H1 (cell line): ENCODE measurements at regions not wholly inside any gene's neighbourhood (a gene's known extent, or its start where the extent isn't known, plus 50 kb on each side); places are given as distances from the start of the nearest gene placed in this dataset.

ENCODE experiments used
- CTCF ChIA-PET: fragments of 300-600 bp; sonication (Branson Sonifier 250); formaldehyde crosslinking; loops from one replicate; lab custom pipeline; 2021; ENCODE audit not compliant: partially characterized antibody; lab: Charles Lee
- POLR2A ChIA-PET: fragments of 300-600 bp; sonication (Branson Sonifier 250); formaldehyde crosslinking; loops from one replicate; lab custom pipeline; 2021; ENCODE audit warnings: inconsistent platforms; ENCODE audit not compliant: partially characterized antibody; lab: Charles Lee
- DNase-seq, 2 experiments: peaks; one replicate each; pipeline versions ENCODE4 v3.0.0 to v3.0.0-alpha.2; 2010 to 2022; ENCODE audit warnings: low spot score in 2 of 2, low read depth in 1 of 2, mixed read lengths in 1 of 2
- FAIRE-seq: peaks from 2 replicates; lab custom pipeline; 2011; peaks lifted over from hg19 to GRCh38; lab: Jason Lieb, UNC
- H2AFZ ChIP-seq: 2 replicates; pipeline ENCODE4 v1.8.1; 2012; ENCODE audit warnings: low read length, inconsistent platforms
- H2AK5ac ChIP-seq: 2 replicates; pipeline ENCODE4 v1.6.1; 2013; ENCODE audit warnings: low read depth, low read length
- H2BK120ac ChIP-seq: replicated peaks from 2 replicates; pipeline ENCODE3; 2013; ENCODE audit warnings: low read depth, low read length, inconsistent platforms
- H2BK12ac ChIP-seq: 2 replicates; pipeline ENCODE4 v1.6.1; 2013; ENCODE audit warnings: low read depth, low read length
- H2BK15ac ChIP-seq: 2 replicates; pipeline ENCODE4 v1.6.1; 2013; ENCODE audit warnings: low read length
- H2BK20ac ChIP-seq: 2 replicates; pipeline ENCODE4 v1.6.1; 2013; ENCODE audit warnings: low read length
- H2BK5ac ChIP-seq: 2 replicates; pipeline ENCODE4 v1.6.1; 2013; ENCODE audit warnings: low read depth, low read length
- H3K14ac ChIP-seq: 2 replicates; pipeline ENCODE4 v1.6.1; 2013; ENCODE audit warnings: inconsistent platforms; ENCODE audit not compliant: insufficient read length
- H3K18ac ChIP-seq: 2 replicates; pipeline ENCODE4 v1.6.1; 2013; ENCODE audit warnings: low read length; ENCODE audit errors: extremely low read depth
- H3K23ac ChIP-seq: 2 replicates; pipeline ENCODE4 v1.6.1; 2013; ENCODE audit warnings: inconsistent platforms; ENCODE audit not compliant: insufficient read length
- H3K23me2 ChIP-seq: 2 replicates; pipeline ENCODE4 v1.6.1; 2013; ENCODE audit warnings: low read depth, low read length
- H3K27ac ChIP-seq: 2 replicates; pipeline ENCODE4 v1.6.1; 2011; ENCODE audit warnings: low read depth, low read length, inconsistent platforms
- H3K27me3 ChIP-seq, 4 experiments: replicated peaks in 1 of 4; 1 replicate in 1 of 4; 2 replicates in 3 of 4; pipeline versions ENCODE4 v1.6.1 to v1.8.1; 2011 to 2013; ENCODE audit warnings: low read length in 3 of 4, mild to moderate bottlenecking in 3 of 4, inconsistent platforms in 2 of 4, mixed read lengths in 2 of 4, moderate library complexity in 1 of 4; ENCODE audit not compliant: control insufficient read depth in 3 of 4, insufficient read depth in 3 of 4; ENCODE audit errors: extremely low read depth in 1 of 4
- H3K36me3 ChIP-seq, 4 experiments: 2 replicates each; pipeline versions ENCODE4 v1.6.1 to v1.8.1; 2011 to 2013; ENCODE audit warnings: mild to moderate bottlenecking in 4 of 4, low read length in 3 of 4, moderate library complexity in 2 of 4, control low read depth in 1 of 4, inconsistent platforms in 1 of 4; ENCODE audit not compliant: insufficient read depth in 4 of 4, control insufficient read depth in 2 of 4
- H3K4ac ChIP-seq: replicated peaks from 2 replicates; pipeline ENCODE3; 2013; ENCODE audit warnings: low read length, low read depth, mixed read lengths, inconsistent platforms; ENCODE audit not compliant: insufficient read length
- H3K4me1 ChIP-seq, 4 experiments: replicated peaks in 1 of 4; 1 replicate in 1 of 4; 2 replicates in 3 of 4; pipeline versions ENCODE4 v1.6.1 to v1.8.1; 2011 to 2013; ENCODE audit warnings: low read length in 3 of 4, inconsistent platforms in 2 of 4, mixed read lengths in 1 of 4; ENCODE audit not compliant: insufficient read depth in 4 of 4, control insufficient read depth in 3 of 4
- H3K4me2 ChIP-seq, 2 experiments: 2 replicates each; pipeline versions ENCODE4 v1.6.1 to v1.8.1; 2011 to 2013; ENCODE audit warnings: low read depth in 2 of 2, low read length in 2 of 2, control low read depth in 1 of 2, inconsistent platforms in 1 of 2, mild to moderate bottlenecking in 1 of 2; ENCODE audit not compliant: insufficient read depth in 1 of 2
- H3K4me3 ChIP-seq, 4 experiments: fragments of 200-600, 300-600 bp in 1 of 4; sonication (generic), shearing (Covaris generic), sonication (Bioruptor Twin) in 1 of 4; 2 replicates each; pipeline versions ENCODE4 v1.5.1 to v1.8.1; 2011 to 2016; ENCODE audit warnings: low read length in 4 of 4, low read depth in 3 of 4, control low read depth in 2 of 4, inconsistent platforms in 2 of 4, mild to moderate bottlenecking in 2 of 4, mixed read lengths in 1 of 4, moderate library complexity in 1 of 4; ENCODE audit not compliant: insufficient read depth in 2 of 4; ENCODE audit errors: extremely low read depth in 1 of 4
- H3K56ac ChIP-seq: replicated peaks from 2 replicates; pipeline ENCODE3; 2013; ENCODE audit warnings: low read depth, mild to moderate bottlenecking, mixed read lengths, low read length, inconsistent platforms; ENCODE audit not compliant: insufficient read length
- H3K79me1 ChIP-seq: 2 replicates; pipeline ENCODE4 v1.6.1; 2013; ENCODE audit warnings: low read depth, low read length, control low read depth
- H3K79me2 ChIP-seq, 2 experiments: 2 replicates each; pipeline versions ENCODE4 v1.6.1 to v1.8.1; 2012 to 2013; ENCODE audit warnings: low read length in 2 of 2, mild to moderate bottlenecking in 2 of 2, inconsistent platforms in 1 of 2; ENCODE audit not compliant: insufficient read depth in 2 of 2, control insufficient read depth in 1 of 2
- H3K9ac ChIP-seq, 4 experiments: replicated peaks in 1 of 4; 1 replicate in 1 of 4; 2 replicates in 3 of 4; pipeline versions ENCODE4 v1.6.1 to v1.8.1; 2011 to 2013; ENCODE audit warnings: low read depth in 3 of 4, low read length in 3 of 4, control low read depth in 2 of 4, mild to moderate bottlenecking in 2 of 4, moderate library complexity in 2 of 4, inconsistent platforms in 1 of 4; ENCODE audit errors: extremely low read depth in 1 of 4
- H3K9me3 ChIP-seq, 2 experiments: 2 replicates each; pipeline versions ENCODE4 v1.6.1 to v1.8.1; 2012 to 2013; ENCODE audit warnings: mild to moderate bottlenecking in 2 of 2, moderate library complexity in 2 of 2, control low read depth in 1 of 2, inconsistent platforms in 1 of 2, low read depth in 1 of 2, low read length in 1 of 2, mixed read lengths in 1 of 2; ENCODE audit not compliant: insufficient read depth in 2 of 2
- H4K20me1 ChIP-seq, 2 experiments: replicated peaks in 1 of 2; 2 replicates each; pipeline versions ENCODE3 to v1.8.1; 2011 to 2013; ENCODE audit warnings: inconsistent platforms in 2 of 2, low read length in 2 of 2, mild to moderate bottlenecking in 1 of 2; ENCODE audit not compliant: insufficient read depth in 2 of 2, control insufficient read depth in 1 of 2
- H4K5ac ChIP-seq: 2 replicates; pipeline ENCODE4 v1.6.1; 2013; ENCODE audit warnings: low read length, low read depth, mixed read lengths, inconsistent platforms; ENCODE audit not compliant: insufficient read length
- H4K8ac ChIP-seq: 2 replicates; pipeline ENCODE4 v1.8.0; 2013; ENCODE audit warnings: mild to moderate bottlenecking, moderate library complexity, low read length, inconsistent platforms; ENCODE audit not compliant: insufficient read depth; ENCODE audit errors: extremely low read depth
- H4K91ac ChIP-seq: replicated peaks from 2 replicates; pipeline ENCODE3; 2013; ENCODE audit warnings: low read length, mixed read lengths, inconsistent platforms; ENCODE audit not compliant: insufficient read length
- CHD1 ChIP-seq: IDR thresholded peaks from 2 replicates; pipeline ENCODE4 v1.6.1; 2012; ENCODE audit warnings: low read depth, low read length, improper control_type of control experiment
- USF2 ChIP-seq: IDR thresholded peaks from 2 replicates; pipeline ENCODE4 v1.6.1; 2011; ENCODE audit warnings: low read length, improper control_type of control experiment
- WGBS, 2 experiments: shearing (Covaris generic) in 1 of 2; methylation state at CpG; one replicate each; pipeline versions ENCODE4 v1.1.6 to v1.1.7; 2013 to 2015; ENCODE audit warnings: low lambda C conversion rate in 2 of 2, mixed read lengths in 2 of 2, inconsistent platforms in 1 of 2, low coverage in 1 of 2, missing lambda C conversion rate in 1 of 2; ENCODE audit not compliant: insufficient replicate concordance in 2 of 2, insufficient coverage in 1 of 2, insufficient read length in 1 of 2; ENCODE audit errors: extremely low coverage in 1 of 2, missing lambda C conversion rate in 1 of 2; 5-methylcytosine and 5-hydroxymethylcytosine counted together

DNA sequence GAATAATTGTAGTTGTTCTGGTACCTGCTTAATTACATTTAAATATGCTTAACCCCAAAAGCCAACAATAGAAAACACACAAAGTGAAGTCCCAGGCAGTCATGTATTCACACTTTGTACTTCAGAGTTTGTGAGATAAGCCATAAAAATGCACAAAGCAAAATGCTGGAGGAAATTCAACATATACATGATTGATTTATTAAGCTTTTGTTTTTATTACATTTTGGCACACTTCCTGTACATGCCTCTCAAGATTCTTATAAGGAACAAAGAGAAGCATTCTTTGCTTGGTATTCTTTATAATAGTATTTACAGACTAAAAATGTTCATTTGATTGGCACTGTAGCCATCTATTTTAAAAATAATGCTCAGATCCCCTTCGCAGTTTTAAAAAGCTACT lies 107.7 kb upstream of the ANK3 start:
- DNase-seq, result no peak
- 90% methylated on average over 1 of the region's 1 CpG; no CpG with 5 or more reads in 1 of the 2 experiments for WGBS, 2 experiments
- no peak for TF ChIP-seq CHD1
- no peak for TF ChIP-seq USF2

More for the DNA sequence above, 107.7 kb upstream of the ANK3 start:
- no peak overlapping the region for H3K23ac ChIP-seq
- no peak overlapping the region for H4K91ac ChIP-seq
- no peak overlapping the region for H2BK120ac ChIP-seq
- no peaks in the 10 kb centered on the region for H3K27me3 ChIP-seq
- no peak overlapping the region for H2AFZ ChIP-seq
- H2BK20ac ChIP-seq, result no peak overlapping the region
- H3K79me1 ChIP-seq, result no peaks in the 10 kb centered on the region
- H2BK15ac ChIP-seq, result no peak overlapping the region
- peaks cover 0 to 2% (median 0%) of the 10 kb centered on the region in 4 experiments; a peak in 1 of 7 replicates for H3K4me1 ChIP-seq
- no peaks in the 10 kb centered on the region for H3K79me2 ChIP-seq
- no peak overlapping the region for H3K27ac ChIP-seq
- no peak overlapping the region for H4K5ac ChIP-seq
- FAIRE-seq, result no peak
- H4K20me1 ChIP-seq, result no peaks in the 10 kb centered on the region
- no peak overlapping the region for H3K4ac ChIP-seq
- H3K4me2 ChIP-seq, result no peak overlapping the region
- H3K9me3 ChIP-seq, result no peaks in the 10 kb centered on the region
- H3K23me2 ChIP-seq, result no peaks in the 10 kb centered on the region
- H2BK5ac ChIP-seq, result no peak overlapping the region
- H3K36me3 ChIP-seq, result no peaks in the 10 kb centered on the region
- H2BK12ac ChIP-seq, result no peak overlapping the region
- H3K14ac ChIP-seq, result no peak overlapping the region
- H3K9ac ChIP-seq, result no peak overlapping the region
- H3K56ac ChIP-seq, result no peak overlapping the region
- ChIA-PET POLR2A (no interaction called here), CTCF (interaction anchor here (1.2 kb wide), 1 partner anchor 42 kb away, joined by 3 read pairs; no protein-coding TSS in a partner anchor)
- H2AK5ac ChIP-seq, result no peak overlapping the region
- no peak overlapping the region for H3K18ac ChIP-seq
- no peak overlapping the region for H3K4me3 ChIP-seq
- H4K8ac ChIP-seq, result no peak overlapping the region
